K562 (cell line): ENCODE measurements at regions not wholly inside any gene's neighbourhood (a gene's known extent, or its start where the extent isn't known, plus 50 kb on each side); places are given as distances from the start of the nearest gene placed in this dataset.

Experiments
- ATAC-seq: fragments of 200-7000 bp; cut with Tn5 transposase; 3 replicates; pipeline ENCODE4 v1.9.1; 2020; ENCODE audit warnings: moderate library complexity
- BruUV-seq: library from RNA; stranded (reverse); fragments of 400-500 nt; replicated peaks from 2 replicates; lab custom pipeline; 2021; lab: Mats Ljungman, UMichigan
- CTCF ChIA-PET: fragments of 300-600 bp; formaldehyde crosslinking; extraction: SDS; loops from one replicate; lab custom pipeline; 2021; ENCODE audit warnings: low intra/inter-chr PET ratio; lab: Yijun Ruan, JAX
- POLR2A ChIA-PET: fragments of 300-600, 350-650 bp; sonication (Branson Sonifier 250); formaldehyde crosslinking; extraction: SDS; loops from one replicate; lab custom pipeline; 2021; ENCODE audit warnings: antibody characterized with exemption, inconsistent platforms; lab: Yijun Ruan, JAX
- DNase-seq, 4 experiments: peaks; one replicate each; pipeline versions ENCODE4 v3.0.0 to v3.0.0-alpha.2; 2011 to 2018; ENCODE audit warnings: low spot score in 3 of 4, mixed read lengths in 3 of 4; ENCODE audit errors: extremely low read depth in 1 of 4
- FAIRE-seq: peaks from 2 replicates; lab custom pipeline; 2011; peaks lifted over from hg19 to GRCh38; lab: Jason Lieb, UNC
- H2AFZ ChIP-seq: 2 replicates; pipeline ENCODE4 v1.6.0; 2011; ENCODE audit warnings: low read depth, low read length, control low read depth, inconsistent platforms
- H3K27ac ChIP-seq: fragments of 200-600 bp; 3 replicates; pipeline ENCODE4 v1.8.0; 2011; ENCODE audit warnings: low read depth, mild to moderate bottlenecking, control low read depth, inconsistent platforms, low read length, moderate library complexity, mixed read lengths; ENCODE audit errors: extremely low read depth
- H3K27me3 ChIP-seq, 2 experiments: fragments of 300-600 bp in 1 of 2; 2 replicates in 1 of 2; 3 replicates in 1 of 2; pipeline versions ENCODE4 v1.6.0 to v1.8.0; 2011; ENCODE audit warnings: inconsistent platforms in 2 of 2, low read length in 2 of 2, mild to moderate bottlenecking in 1 of 2, mixed read lengths in 1 of 2, moderate library complexity in 1 of 2; ENCODE audit not compliant: control insufficient read depth in 2 of 2, insufficient read depth in 2 of 2
- H3K36me3 ChIP-seq: fragments of 300-600 bp; 3 replicates; pipeline ENCODE4 v1.8.0; 2011; ENCODE audit warnings: mild to moderate bottlenecking, low read length, inconsistent platforms; ENCODE audit not compliant: control insufficient read depth, insufficient read depth
- H3K4me1 ChIP-seq, 2 experiments: fragments of 200-600 bp in 1 of 2; replicated peaks in 1 of 2; 2 replicates in 1 of 2; 3 replicates in 1 of 2; pipeline versions ENCODE4 v1.5.1 to v1.8.0; 2011; ENCODE audit warnings: inconsistent platforms in 2 of 2, low read length in 2 of 2, mild to moderate bottlenecking in 1 of 2, mixed read lengths in 1 of 2, moderate library complexity in 1 of 2; ENCODE audit not compliant: control insufficient read depth in 2 of 2, insufficient read depth in 2 of 2
- H3K4me2 ChIP-seq: 2 replicates; pipeline ENCODE4 v1.6.1; 2011; ENCODE audit warnings: low read length, control low read depth, inconsistent platforms, mixed read lengths; ENCODE audit not compliant: insufficient read depth
- H3K4me3 ChIP-seq: fragments of 200-600 bp; sonication (generic), shearing (Covaris generic); 2 replicates; pipeline ENCODE4 v1.5.1; 2016; ENCODE audit warnings: control low read depth, inconsistent platforms
- H3K79me2 ChIP-seq: fragments of 200-600 bp; 3 replicates; pipeline ENCODE4 v1.8.0; 2011; ENCODE audit warnings: low read length, inconsistent platforms; ENCODE audit not compliant: control insufficient read depth, insufficient read depth
- H3K9ac ChIP-seq, 2 experiments: 2 replicates each; pipeline versions ENCODE4 v1.6.0 to v1.6.1; 2011; ENCODE audit warnings: low read depth in 2 of 2, low read length in 2 of 2, control low read depth in 1 of 2, inconsistent platforms in 1 of 2, mild to moderate bottlenecking in 1 of 2, mixed read lengths in 1 of 2; ENCODE audit not compliant: insufficient read depth in 1 of 2
- H3K9me1 ChIP-seq: one replicate; pipeline ENCODE4 v1.6.0; 2011; ENCODE audit warnings: inconsistent platforms, mild to moderate bottlenecking, low read length, moderate library complexity; ENCODE audit not compliant: control insufficient read depth, insufficient read depth
- H3K9me3 ChIP-seq: replicated peaks from 2 replicates; pipeline ENCODE4 v1.5.1; 2011; ENCODE audit warnings: low read depth, low read length, inconsistent platforms; ENCODE audit not compliant: control insufficient read depth, insufficient read depth
- H4K20me1 ChIP-seq: replicated peaks from 2 replicates; pipeline ENCODE4 v1.6.1; 2011; ENCODE audit warnings: low read length, inconsistent platforms, mixed read lengths; ENCODE audit not compliant: control insufficient read depth, insufficient read depth
- CCNT2 ChIP-seq: IDR thresholded peaks from 2 replicates; pipeline ENCODE4 v1.6.1; 2011; ENCODE audit warnings: borderline replicate concordance, low read depth, mild to moderate bottlenecking, moderate library complexity, mixed read lengths, low read length; ENCODE audit not compliant: insufficient read length; ENCODE audit errors: extremely low read depth
- ELK3 ChIP-seq: fragments of 450-650 bp; formaldehyde crosslinking; IDR thresholded peaks from 2 replicates; pipeline ENCODE4 v1.4.0; 2020; ENCODE audit warnings: mild to moderate bottlenecking
- ETV1 ChIP-seq: fragments of 450-650 bp; conservative IDR thresholded peaks from 2 replicates; pipeline ENCODE4 v1.6.1; 2016; ENCODE audit warnings: missing genetic modification characterization, control low read depth, low read depth, missing compliant biosample characterization
- FOXM1 ChIP-seq, 2 experiments: fragments of 450-650 bp in 1 of 2; sonication (generic) in 1 of 2; formaldehyde crosslinking in 1 of 2; IDR thresholded peaks; 2 replicates each; pipeline versions ENCODE4 v1.6.1 to v1.9.0; 2017 to 2022; ENCODE audit warnings: low read depth in 2 of 2, mild to moderate bottlenecking in 2 of 2, missing genetic modification reagents in 1 of 2, moderate library complexity in 1 of 2
- GABPB2 ChIP-seq: fragments of 250-450 bp; sonication (Bioruptor Pico); conservative IDR thresholded peaks from 2 replicates; pipeline ENCODE4 v1.5.1; 2021; ENCODE audit warnings: mild to moderate bottlenecking
- GTF3C2 ChIP-seq: IDR thresholded peaks from 3 replicates; pipeline ENCODE4 v1.6.1; 2011; ENCODE audit warnings: borderline replicate concordance, mild to moderate bottlenecking, moderate library complexity; ENCODE audit not compliant: insufficient read length; ENCODE audit errors: extremely low read depth
- RFX7 ChIP-seq: fragments of 250-450 bp; sonication (Bioruptor Pico); IDR thresholded peaks from 2 replicates; pipeline ENCODE4 v1.5.1; 2021; ENCODE audit warnings: mild to moderate bottlenecking
- ZNF121 ChIP-seq: sonication (generic); formaldehyde crosslinking; conservative IDR thresholded peaks from 2 replicates; pipeline ENCODE4 v1.8.0; 2022; ENCODE audit warnings: missing genetic modification reagents
- ZNF146 ChIP-seq: IDR thresholded peaks from one replicate; pipeline ENCODE4 v1.6.1; 2018; ENCODE audit warnings: missing compliant biosample characterization; ENCODE audit not compliant: unreplicated experiment
- WGBS: fragments of 100-300 bp; shearing (Covaris generic); methylation state at CpG from one replicate; pipeline ENCODE4 v1.1.6; 2016; ENCODE audit warnings: low coverage, mixed read lengths; ENCODE audit not compliant: insufficient coverage; ENCODE audit errors: missing lambda C conversion rate; 5-methylcytosine and 5-hydroxymethylcytosine counted together
- in situ Hi-C: fragments of 300-500 bp; cut with MboI; formaldehyde crosslinking; loops from 4 replicates; pipeline ENCODE4 v1.15.0; 2018; ENCODE audit warnings: inconsistent platforms, mixed read lengths
- intact Hi-C: fragments of 100-400 bp; cut with micrococcal nuclease; formaldehyde crosslinking; loops from 2 replicates; pipeline ENCODE4 v1.14.2; 2022

- TF ChIP-seq ETV1 (tag) = no peak
- TF ChIP-seq CCNT2 = no peak
Observed at GRCh38 chr2:173843526-173843925, 121.6 kb downstream of the SP3 start (continued).

- Histone ChIP-seq H3K4me2 (no peak overlapping the region), H3K27ac (no peak overlapping the region), H4K20me1 (no peaks in the 10 kb centered on the region), H3K9ac (no peak overlapping the region), H3K9me3 (no peaks in the 10 kb centered on the region), H3K9me1 (no peaks in the 10 kb centered on the region), H3K4me3 (no peak overlapping the region), H3K4me1 (no peaks in the 10 kb centered on the region), H3K79me2 (no peaks in the 10 kb centered on the region), H2AFZ (no peak overlapping the region), H3K27me3 (peaks cover 24 to 43% of the 10 kb centered on the region in 2 experiments), H3K36me3 (no peaks in the 10 kb centered on the region)
- no peak for ATAC-seq
- 16% methylated on average over 9 of the region's 9 CpGs for WGBS
- TF ChIP-seq FOXM1 (IDR thresholded peaks at IDR 0.05; ENCODE audit: low read depth) = no peak
- no peak for TF ChIP-seq FOXM1 (CRISPR knock-in tag; IDR thresholded peaks at IDR 0.05; ENCODE audit: low read depth)
- TF ChIP-seq GTF3C2 = no peak
- TF ChIP-seq GABPB2 (CRISPR knock-in tag) = no peak
- no peak for TF ChIP-seq ELK3 (CRISPR knock-in tag)
- no peak for TF ChIP-seq ZNF121 (CRISPR knock-in tag)
- TF ChIP-seq RFX7 (CRISPR knock-in tag) = no peak
- TF ChIP-seq ZNF146 (CRISPR knock-in tag) = no peak
- CTCF ChIA-PET = no interaction called here
- BruUV-seq = no TSS peak
- no peak for FAIRE-seq
- in situ Hi-C loops (no loop called here), intact Hi-C loops (no loop called here)
- DNase-seq = no peak
- POLR2A ChIA-PET = no interaction called here
Observed at GRCh38 chr2:173851141-173851641, 114.0 kb downstream of the SP3 start.
